HG03175 (cell line): ENCODE measurements at regions not wholly inside any gene's neighbourhood (a gene's known extent, or its start where the extent isn't known, plus 50 kb on each side); places are given as distances from the start of the nearest gene placed in this dataset.
"Not testable (repeated sequence)": the region's sequence is repeated elsewhere in the genome, so short reads cannot be mapped to it uniquely, and the experiment has no call there.

Source experiments
- ATAC-seq: cut with Tn5 transposase; IDR thresholded peaks from one replicate; pipeline ENCODE4 v1.9.1; 2021; ENCODE audit warnings: mild to moderate bottlenecking, moderate library complexity; ENCODE audit not compliant: unreplicated experiment

- ATAC-seq, result no peak
Measured at GRCh38 chr6:115643762-115644161, 416.9 kb downstream of the FRK start.

GRCh38 chr6:115634887-115635286 lies 425.8 kb downstream of the FRK start:
- ATAC-seq, result no peak

GRCh38 chr6:115634131-115634530 lies 426.6 kb downstream of the FRK start:
- ATAC-seq, result no peak

GRCh38 chr6:115631028-115631427 lies 429.7 kb downstream of the FRK start:
- no peak for ATAC-seq

GRCh38 chr6:115630424-115631024 lies 430.2 kb downstream of the FRK start:
- ATAC-seq, result no peak

- ATAC-seq, result no peak
Measured at GRCh38 chr6:115629415-115629814, 431.3 kb downstream of the FRK start.

GRCh38 chr6:115618256-115618655 lies 442.4 kb downstream of the FRK start:
- no peak for ATAC-seq

GRCh38 chr6:115617031-115617430 lies 443.7 kb downstream of the FRK start:
- ATAC-seq, result no peak

- ATAC-seq, result no peak
Measured at GRCh38 chr6:115613488-115613887, 447.2 kb downstream of the FRK start.

GRCh38 chr6:115612796-115613479 lies 447.8 kb downstream of the FRK start:
- no peak for ATAC-seq

- ATAC-seq, result no peak
Measured at GRCh38 chr6:115612216-115612615, 448.5 kb downstream of the FRK start.

GRCh38 chr6:115610696-115611095 lies 450.0 kb downstream of the FRK start:
- no peak for ATAC-seq

GRCh38 chr6:115609111-115609510 lies 451.6 kb downstream of the FRK start:
- ATAC-seq, result no peak

- ATAC-seq, result no peak
Measured at GRCh38 chr6:115602466-115602865, 458.2 kb downstream of the FRK start.

- no peak for ATAC-seq
Measured at GRCh38 chr6:115601509-115601908, 459.2 kb downstream of the FRK start.

- no peak for ATAC-seq
Measured at GRCh38 chr6:115601064-115601463, 459.6 kb downstream of the FRK start.

GRCh38 chr6:115594891-115595290 lies 465.8 kb downstream of the FRK start:
- no peak for ATAC-seq

GRCh38 chr6:115592025-115592424 lies 468.7 kb downstream of the FRK start:
- no peak for ATAC-seq

GRCh38 chr6:115589072-115589471 lies 471.6 kb downstream of the FRK start:
- ATAC-seq, result not testable (repeated sequence)

GRCh38 chr6:115583290-115583689 lies 477.4 kb downstream of the FRK start:
- ATAC-seq, result no peak

- no peak for ATAC-seq
Measured at GRCh38 chr6:115582386-115582785, 478.3 kb downstream of the FRK start.

GRCh38 chr6:115579565-115579964 lies 481.1 kb downstream of the FRK start:
- ATAC-seq, result not testable (repeated sequence)

GRCh38 chr6:115577270-115577669 lies 483.4 kb downstream of the FRK start:
- ATAC-seq, result no peak
